HG03442 (cell line): ENCODE measurements at regions not wholly inside any gene's neighbourhood (a gene's known extent, or its start where the extent isn't known, plus 50 kb on each side); places are given as distances from the start of the nearest gene placed in this dataset.
"Not testable (repeated sequence)": the region's sequence is repeated elsewhere in the genome, so short reads cannot be mapped to it uniquely, and the experiment has no call there.

Experiments used
- ATAC-seq: cut with Tn5 transposase; IDR thresholded peaks from one replicate; pipeline ENCODE4 v1.9.1; 2021; ENCODE audit warnings: mild to moderate bottlenecking, moderate library complexity; ENCODE audit not compliant: unreplicated experiment

DNA sequence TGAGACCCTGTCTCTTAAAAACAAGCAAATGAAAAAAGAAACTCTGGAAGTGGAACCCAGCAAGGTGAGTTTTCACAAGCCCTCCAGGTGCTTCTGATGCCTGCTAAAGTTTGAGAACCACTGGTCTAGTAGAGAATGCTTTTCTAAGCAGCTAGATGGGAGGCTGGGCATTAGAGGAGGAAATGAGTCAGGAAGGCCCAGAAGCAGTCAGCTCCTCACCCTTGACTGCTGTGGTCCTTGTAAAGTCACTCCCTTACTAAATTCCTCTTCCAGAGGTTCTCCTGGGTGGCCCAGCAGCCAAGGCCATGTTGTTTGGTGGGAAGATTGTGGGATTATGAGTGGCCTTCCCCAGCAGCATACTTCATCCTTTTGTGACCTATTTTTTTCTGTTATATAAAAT is 52.0 kb upstream of the FYN start:
- no peak for ATAC-seq

DNA sequence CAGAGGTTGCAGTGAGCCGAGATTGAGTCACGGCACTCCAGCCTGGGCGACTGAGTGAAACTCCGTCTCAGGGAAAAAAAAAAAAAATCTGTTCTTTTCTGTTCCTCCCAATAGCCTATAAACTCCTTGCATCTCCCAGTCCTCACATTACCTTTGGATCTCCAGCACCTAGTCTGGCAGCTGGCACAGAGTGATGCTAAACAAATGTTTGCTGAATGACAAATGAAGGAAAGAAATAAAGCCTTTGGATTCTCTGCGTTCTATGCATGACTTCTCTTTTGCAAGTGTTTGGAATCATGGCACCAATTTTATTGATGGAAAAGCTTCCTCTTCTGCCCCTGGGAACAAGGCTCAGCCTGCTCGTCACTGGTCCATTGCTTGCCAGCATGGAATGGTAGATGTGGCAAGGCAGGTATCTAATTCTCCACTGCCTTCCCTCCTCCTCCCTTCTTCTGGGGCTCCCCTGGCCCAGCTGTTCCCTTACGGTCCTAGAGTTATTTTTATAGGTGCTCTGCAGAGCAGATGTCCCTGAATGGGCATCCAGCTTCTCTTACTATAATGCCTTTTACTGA is 53.6 kb upstream of the FYN start:
- ATAC-seq, result no peak

DNA sequence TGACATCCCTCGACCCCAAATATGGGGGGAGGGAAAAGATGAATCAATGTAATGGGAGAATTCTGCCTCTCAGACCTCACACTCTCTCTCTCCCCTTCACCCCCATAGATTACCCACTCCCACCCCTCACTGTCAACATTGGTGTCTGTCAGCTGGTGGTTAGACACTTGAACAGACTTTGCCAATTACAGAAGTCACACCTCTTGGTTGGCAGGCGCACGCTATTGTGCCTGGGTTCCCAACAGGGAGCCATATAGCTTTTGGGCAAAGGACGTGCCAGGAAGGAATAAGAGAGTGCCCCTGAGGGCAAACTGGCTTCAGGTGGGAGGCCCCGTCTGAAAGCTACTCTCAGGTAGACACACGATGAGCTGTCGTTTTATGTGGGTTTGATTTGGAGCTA is 54.1 kb upstream of the FYN start:
- ATAC-seq, result no peak

DNA sequence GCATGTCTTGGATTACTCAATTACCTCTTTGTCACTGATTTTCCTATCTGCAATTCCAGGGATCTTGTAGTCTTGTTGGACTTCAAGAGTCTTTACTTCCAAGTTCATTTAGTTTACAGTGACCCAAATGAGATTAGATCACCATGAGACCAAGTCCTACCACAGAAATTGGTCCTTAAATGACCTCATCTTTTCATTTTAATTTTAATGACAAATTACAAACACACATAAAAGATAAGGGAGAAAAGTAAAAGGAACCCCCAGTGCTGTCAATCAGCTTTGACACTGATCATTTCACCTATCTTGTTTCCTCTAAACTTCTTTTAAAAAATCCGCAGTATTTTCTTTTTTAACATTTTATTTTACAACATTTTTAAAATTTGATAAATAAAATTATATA is 54.9 kb upstream of the FYN start:
- no peak for ATAC-seq

DNA sequence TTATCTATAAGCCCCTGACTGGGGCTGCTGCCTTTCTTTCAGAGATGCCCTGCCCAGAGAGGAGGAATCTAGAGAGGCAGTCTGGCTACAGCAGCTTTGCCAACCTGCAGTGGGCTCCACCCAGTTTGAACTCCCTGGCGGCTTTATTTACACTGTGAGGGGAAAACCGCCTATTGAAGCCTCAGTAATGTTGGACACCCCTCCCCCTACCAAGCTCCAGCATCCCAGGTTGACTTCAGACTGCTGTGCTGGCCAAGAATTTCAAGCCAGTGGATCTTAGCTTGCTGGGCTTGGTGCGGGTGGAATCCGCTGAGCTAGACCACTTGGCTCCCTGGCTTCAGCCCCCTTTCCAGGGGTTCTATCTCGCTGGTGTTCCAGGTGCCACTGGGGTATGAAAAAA is 61.4 kb upstream of the FYN start:
- ATAC-seq, result not testable (repeated sequence)

DNA sequence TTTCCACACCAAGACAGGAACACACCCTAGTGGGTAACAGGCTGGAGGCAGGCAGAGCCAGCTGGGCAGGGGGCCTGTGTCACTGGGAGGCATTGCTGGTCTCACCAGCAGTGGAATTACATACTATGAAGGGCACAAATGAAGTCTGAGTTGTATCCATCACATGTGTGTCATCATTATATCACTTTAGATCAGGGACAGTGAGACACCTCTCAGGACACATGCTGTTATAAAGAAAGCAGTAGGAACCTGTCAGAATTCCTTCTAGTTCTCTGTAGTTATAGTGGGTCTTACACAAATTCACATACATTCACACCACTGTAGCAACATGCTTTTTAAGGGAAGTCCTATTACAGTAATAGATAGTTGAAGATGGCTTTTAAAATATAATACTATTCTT is 63.5 kb upstream of the FYN start:
- no peak for ATAC-seq

DNA sequence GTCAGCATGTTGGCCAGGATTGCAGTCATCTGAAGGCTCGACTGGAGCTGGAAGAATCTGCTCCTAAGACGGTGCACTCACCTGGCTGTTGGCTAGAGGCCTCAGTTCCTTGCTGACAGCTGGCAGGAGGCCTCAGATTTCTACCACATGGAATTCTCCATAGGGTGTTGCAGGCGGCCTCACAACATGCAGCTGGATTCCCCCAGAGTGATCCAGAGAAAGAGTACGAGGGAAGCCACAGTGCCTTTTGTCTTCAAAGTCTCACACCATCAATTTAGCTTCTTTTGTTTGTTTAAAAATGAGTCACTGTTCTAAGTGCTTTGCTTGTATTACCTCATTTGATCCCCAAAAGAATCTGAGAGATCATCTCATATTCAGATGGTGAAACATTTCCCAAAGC is 65.5 kb upstream of the FYN start:
- no peak for ATAC-seq

DNA sequence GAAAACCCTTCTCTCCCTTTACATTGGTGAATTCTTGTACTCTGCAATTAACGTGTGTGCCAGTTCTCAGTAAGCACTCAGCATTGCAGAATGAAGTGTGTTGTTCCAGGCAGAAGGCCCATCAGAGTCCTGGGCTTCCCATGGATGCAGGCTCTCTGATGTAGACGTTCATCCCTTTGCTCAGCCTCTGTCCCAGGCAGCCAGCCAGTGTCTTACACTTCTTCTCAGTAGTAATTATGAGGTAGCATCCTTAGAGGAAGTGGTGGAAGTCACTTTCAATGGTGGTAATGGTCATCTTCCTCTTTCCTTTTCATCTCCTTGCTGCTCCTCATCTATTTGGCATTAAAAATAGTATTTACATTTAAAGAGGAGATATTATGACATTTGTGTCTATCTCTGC is 66.7 kb upstream of the FYN start:
- ATAC-seq, result no peak

DNA sequence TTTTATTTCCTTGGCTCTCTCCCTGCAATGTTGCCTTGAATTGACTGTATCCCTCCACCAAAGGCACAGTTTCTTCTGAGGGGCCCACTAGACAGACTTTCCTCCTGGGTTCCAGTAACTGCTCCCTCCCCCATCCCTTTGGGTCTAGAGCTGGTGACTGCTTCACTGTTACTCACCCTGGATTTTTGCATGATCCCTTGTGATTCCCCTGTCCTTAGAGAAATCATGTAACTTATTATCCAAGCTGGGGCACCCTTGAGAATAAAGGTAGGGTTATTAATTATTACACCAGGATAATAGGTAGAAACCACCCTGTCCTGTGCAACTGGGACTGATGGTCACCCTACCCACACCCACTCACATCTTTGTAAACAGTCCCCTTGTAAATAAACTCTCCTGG is 67.5 kb upstream of the FYN start:
- no peak for ATAC-seq

DNA sequence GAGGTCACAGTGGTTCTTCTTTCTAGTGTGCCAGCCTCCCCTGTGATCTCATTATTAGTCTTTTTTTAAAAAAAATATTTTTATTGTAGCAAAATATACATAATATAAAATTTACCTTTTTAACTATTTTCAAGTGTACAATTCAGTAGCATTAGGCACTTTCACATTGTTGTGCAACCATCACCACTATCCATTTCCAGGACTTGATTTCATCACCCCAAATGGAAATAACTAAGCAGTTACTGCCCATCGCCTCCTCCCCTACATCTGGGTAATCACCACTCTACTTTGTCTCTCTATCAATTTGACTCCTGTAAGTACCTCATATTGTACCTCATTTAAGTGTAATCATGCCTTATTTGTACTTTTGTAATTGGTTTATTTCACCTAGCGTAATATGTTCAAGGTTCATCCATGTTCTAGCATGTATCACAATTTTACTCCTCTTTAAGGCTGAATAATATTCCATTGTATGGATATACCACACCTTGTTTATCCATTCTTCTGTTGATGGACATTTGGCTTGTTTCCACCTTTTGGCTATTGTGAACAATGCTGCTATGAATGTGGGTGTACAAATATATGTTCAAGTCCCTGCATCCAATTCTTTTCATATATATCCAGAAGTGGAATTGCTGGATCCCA is 68.6 kb upstream of the FYN start:
- no peak for ATAC-seq

DNA sequence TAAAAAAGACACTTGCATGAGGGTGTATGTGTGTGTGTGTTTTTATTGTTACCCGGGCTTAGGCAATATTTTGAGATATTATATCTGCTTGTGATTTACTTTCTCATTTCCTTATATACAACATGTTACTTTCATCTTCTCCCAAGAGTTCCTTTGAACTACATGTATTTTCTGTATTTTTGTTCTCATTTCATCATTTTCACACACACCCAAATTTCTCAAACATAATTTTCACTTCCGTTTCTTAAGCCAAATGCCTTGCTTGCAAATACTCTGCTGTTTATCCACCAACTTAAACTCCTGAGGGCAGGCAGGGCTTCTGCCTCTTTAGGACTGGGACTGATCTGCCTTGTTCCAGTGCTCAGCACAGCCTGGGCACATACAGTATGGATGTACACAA is 69.3 kb upstream of the FYN start:
- ATAC-seq, result no peak

DNA sequence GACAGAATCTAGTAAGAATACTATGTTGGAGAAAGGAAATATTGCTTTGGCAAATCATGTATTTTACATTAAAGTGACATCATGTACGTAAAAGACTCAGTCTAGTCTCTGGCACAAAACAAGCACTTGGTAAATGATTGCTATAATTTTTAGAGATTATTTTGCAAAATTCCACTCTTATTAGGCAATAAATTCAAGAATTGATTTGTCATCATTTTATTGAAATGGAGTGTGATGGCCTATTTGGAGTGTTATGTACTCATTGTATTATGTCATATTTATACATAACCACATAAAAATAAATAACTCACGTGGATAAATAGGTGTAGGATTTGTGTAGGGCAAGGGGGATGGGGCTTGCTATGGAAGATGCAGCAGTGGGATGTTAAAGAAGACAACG is 70.0 kb upstream of the FYN start:
- ATAC-seq, result no peak

DNA sequence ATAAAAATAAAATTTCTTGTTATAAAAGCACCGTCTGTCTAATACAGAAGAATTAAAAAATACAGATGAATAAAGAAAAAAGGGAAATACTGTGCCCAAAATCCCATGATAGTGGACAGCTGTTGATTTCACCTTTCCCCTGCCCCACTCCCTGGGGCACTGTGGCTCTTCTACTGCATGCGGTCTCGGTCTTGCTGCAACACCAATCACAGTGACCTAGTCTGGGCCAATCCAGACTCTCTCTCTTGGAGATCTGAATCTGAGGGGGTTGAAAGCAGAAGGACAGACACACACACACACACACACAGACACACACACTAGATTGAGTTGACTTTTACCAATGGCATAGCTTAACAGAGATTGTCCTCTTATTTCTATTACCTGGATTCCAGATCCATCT is 70.5 kb upstream of the FYN start:
- ATAC-seq, result no peak

DNA sequence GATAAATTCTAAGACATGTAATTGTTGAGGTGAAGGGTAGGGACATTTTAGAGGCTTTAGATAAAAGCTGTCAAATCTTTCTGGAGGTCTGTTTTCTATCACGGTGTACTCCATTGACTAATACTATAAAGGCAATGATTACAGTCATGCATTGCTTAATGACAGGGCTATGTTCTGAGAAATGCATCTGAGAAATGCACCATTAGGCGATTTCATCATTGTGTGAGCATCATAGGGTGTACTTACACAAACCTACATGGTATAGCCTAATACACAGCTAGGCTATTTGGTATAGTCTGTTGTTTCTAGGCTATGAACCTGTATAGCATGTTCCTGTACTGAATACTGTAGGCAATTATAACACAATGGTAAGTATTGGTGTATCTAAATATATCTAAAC is 71.3 kb upstream of the FYN start:
- no peak for ATAC-seq

DNA sequence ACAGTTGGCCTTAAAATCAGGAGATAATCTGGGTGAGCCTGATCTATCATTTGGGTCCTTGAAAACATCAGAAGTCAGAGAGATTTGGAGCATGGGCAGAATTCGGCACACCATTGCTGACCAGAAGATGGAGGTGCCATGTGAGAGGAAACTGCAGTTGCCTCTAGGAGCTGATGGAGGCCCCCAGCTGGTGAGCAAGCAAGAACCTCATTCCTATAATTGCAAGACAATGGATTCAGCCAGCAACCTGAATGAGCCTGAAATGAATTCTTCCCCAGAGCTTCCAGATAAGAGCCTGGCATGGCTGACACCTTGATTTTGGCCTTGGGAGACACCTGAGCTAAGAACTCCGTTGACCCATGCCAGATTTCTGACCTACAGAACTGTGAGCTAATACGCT is 76.3 kb upstream of the FYN start:
- no peak for ATAC-seq

DNA sequence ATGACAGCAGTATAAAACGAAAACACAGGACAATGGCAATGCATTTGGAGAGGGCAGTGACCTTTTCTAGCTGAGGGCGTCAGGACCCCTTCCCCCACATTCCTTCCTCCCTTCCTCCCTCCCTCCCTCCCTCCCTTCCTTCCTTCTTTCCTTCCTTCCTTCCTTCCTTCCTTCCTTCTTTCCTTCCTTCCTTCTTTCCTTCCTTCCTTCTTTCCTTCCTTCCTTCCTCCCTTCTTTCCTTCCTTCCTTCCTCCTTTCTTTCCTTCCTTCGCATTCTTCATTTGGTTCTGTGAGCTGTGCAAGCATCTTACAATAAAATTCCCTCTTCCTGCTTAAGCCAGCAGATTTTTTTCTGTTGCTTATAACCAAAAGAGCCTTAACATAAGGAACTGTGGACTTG is 76.7 kb upstream of the FYN start:
- not testable (repeated sequence) for ATAC-seq

DNA sequence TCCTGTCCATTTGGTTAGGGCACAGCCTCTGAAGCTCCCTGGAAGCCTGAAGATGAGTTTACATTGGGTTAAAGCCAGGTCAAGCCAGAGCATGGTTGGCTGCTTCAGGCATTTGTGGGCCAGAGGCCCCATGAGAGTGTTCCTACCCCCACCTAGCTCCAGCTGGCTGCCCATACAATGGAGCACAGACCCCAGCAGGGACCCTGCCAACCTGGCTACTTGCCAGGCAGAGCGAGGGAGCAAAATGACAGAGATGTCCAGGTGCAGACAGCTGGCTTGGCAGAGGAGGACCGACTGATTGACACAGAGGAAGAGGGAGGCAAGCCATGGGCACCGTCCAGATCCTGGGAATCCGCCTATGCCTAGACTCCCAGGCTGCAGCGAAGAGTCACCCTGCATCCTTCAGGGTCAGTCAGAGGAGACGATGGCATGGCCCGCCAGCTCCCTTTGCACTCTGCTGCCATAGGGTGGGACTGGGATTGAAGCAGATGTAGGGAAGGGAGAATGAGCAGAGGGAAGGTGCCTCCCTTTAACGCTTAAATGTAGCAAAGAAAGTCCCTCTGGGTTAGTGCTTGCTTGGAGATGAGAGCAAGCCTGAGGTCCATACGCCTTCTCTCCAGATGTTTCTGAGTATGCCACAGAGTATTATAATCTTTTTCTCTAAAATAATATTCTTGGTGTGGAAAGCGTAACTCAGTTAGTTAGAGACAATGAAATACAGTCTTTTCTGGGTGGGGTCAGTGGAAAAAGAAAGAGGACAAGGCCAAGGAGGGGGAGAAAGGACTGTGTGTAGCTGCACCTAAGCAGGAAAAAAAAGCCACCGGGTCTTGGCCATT is 77.6 kb upstream of the FYN start:
- no peak for ATAC-seq

DNA sequence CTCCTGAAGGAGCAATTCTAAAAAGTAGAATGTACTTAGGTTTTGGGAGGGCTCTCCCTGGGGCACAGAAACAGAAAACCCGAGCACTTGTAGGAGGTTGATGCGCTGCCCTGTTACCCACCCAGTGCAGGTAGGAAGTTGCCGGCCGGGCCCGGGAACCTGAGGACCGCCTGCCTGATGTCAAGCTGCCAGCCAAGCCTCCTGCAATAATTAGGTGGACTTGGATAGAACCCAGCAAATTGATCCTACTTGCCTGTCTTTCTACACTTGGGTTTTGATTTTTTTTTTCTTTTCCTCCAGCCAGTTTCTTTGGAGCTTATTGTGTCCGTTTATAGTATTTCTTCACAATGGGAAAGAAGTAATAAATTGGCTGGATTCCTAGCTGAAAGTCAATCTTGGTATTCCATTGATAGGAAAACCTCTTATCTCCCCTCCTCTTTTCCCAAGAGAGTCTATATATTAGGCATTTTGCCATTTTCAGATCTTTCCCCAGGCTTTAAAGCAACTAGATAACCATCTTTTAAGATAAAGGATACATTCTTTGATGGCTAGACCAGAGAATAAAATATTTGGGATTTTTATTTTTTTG is 78.3 kb upstream of the FYN start:
- ATAC-seq, result no peak

DNA sequence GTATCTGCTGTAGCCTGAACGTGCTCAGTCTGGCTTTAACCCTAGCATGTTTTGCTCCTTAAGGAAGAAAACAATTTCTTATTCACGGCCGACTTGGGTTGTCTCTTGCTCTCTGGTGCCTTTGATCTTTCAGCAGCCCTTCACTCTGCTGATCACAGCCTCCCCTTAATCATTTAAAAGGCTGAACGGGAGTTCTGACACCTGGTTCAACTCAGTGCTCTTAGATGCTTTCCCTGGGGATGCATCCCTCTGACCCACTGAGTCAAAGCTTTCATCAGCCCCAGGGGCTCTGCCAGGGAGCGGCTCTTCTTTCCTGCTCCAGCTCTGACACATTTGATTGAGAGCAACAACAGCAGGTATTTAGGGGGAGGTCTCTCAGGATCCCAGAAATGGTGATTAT is 79.0 kb upstream of the FYN start:
- ATAC-seq, result no peak

DNA sequence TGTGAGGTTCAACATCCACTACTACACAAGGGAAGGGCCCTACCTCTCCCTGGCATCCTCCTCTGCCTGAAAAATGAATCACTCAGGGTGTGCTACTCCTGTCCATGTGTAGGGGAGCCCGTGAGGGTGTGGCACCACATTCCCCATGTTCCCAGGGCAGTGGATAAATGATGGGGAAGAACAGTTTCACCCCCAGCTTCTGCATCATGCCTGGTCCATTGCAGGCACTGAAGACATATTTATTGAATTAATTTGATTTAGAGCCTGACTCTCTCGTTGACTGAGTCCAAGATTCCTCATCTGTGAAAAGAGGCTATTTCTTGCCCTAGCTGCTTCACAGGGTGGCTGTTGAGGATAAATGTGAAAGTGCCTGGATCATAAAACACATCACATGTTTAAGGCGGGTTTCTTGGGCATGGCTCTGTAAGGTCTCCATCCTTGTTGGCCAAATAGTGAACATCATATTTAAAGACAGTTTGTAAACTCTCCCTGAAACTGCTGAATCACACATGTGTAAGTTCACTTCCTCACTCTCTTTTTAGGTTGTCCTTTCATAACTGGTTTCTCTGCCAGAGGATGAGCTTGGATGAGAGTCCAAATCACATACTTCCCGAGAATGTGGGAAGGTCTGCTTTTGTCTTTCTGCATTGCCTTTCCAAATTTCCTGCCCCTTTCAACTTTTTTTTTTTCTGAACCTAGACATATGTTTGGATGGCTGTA is 79.7 kb upstream of the FYN start:
- no peak for ATAC-seq

DNA sequence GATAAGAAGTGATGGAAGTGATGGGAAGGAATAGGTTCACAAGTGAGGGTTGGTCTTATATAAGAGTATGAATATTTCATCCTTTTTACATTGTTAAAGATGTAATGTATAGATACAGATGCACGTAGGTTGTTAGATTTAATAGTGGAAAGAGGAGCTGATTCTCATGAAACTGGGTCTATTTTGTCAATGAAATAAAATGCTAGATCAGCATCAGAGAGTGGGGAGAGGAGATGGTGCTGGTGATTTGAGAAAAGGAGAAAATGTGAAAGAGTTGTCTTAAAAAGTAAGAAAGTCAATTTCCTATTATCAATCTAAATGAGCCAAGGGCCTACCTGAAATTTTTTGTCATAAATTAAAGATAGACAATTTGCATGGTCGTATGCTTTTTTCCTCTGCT is 82.8 kb upstream of the FYN start:
- ATAC-seq, result no peak
